ENCODE measurements at regions not wholly inside any gene's neighbourhood (a gene's known extent, or its start where the extent isn't known, plus 50 kb on each side); places are given as distances from the start of the nearest gene placed in this dataset.

GRCh38 chr2:156383798-156384197, 51.3 kb upstream of the NR4A2 start:
- no peaks in the 10 kb centered on the region for H4K20me1 ChIP-seq (replicated peaks in 1 of 2; ENCODE audit: control insufficient read depth in 1 of 2, insufficient read depth in 2 of 2, low read length in 2 of 2)
- H3K4me2 ChIP-seq (ENCODE audit: insufficient read depth in 1 of 2, low read depth in 2 of 2, low read length in 2 of 2): no peak overlapping the region
- no peaks in the 10 kb centered on the region for H3K23me2 ChIP-seq (ENCODE audit: low read depth, low read length)
- H3K56ac ChIP-seq (replicated peaks; ENCODE audit: insufficient read length, low read depth, low read length): no peak overlapping the region
- H3K4me3 ChIP-seq (ENCODE audit: extremely low read depth in 1 of 4, insufficient read depth in 2 of 4, low read depth in 3 of 4, low read length in 4 of 4): no peak overlapping the region
- no peak overlapping the region for H4K8ac ChIP-seq (ENCODE audit: extremely low read depth, insufficient read depth, low read length)
- no peak overlapping the region for H3K27ac ChIP-seq (ENCODE audit: low read depth, low read length)
- no peak overlapping the region for H2BK12ac ChIP-seq (ENCODE audit: low read depth, low read length)
- no peak for DNase-seq (ENCODE audit: low read depth in 1 of 2, low spot score in 2 of 2)
- no peak overlapping the region for H2BK15ac ChIP-seq (ENCODE audit: low read length)
- H3K79me1 ChIP-seq (ENCODE audit: low read depth, low read length): no peaks in the 10 kb centered on the region
- no peak overlapping the region for H3K18ac ChIP-seq (ENCODE audit: extremely low read depth, low read length)
- no peaks in the 10 kb centered on the region for H3K36me3 ChIP-seq (ENCODE audit: control insufficient read depth in 2 of 4, insufficient read depth in 4 of 4, low read length in 3 of 4)
- H4K91ac ChIP-seq (replicated peaks; ENCODE audit: insufficient read length, low read length): no peak overlapping the region
- H3K9ac ChIP-seq (replicated peaks in 1 of 4; ENCODE audit: extremely low read depth in 1 of 4, low read depth in 3 of 4, low read length in 3 of 4): no peak overlapping the region
- ChIA-PET CTCF (ENCODE audit: partially characterized antibody) (interaction anchor here (1.5 kb wide), 1 partner anchor 8 kb away, joined by 3 read pairs; no protein-coding TSS in a partner anchor), POLR2A (ENCODE audit: partially characterized antibody) (no interaction called here)
- FAIRE-seq: no peak
- no peak overlapping the region for H2BK20ac ChIP-seq (ENCODE audit: low read length)
- H3K27me3 ChIP-seq (replicated peaks in 1 of 4; ENCODE audit: control insufficient read depth in 3 of 4, extremely low read depth in 1 of 4, insufficient read depth in 3 of 4, low read length in 3 of 4): no peaks in the 10 kb centered on the region
- no peak for TF ChIP-seq CEBPB (IDR thresholded peaks at IDR 0.05; ENCODE audit: low read depth, low read length)
- H3K4me1 ChIP-seq (replicated peaks in 1 of 4; ENCODE audit: control insufficient read depth in 3 of 4, insufficient read depth in 4 of 4, low read length in 3 of 4): peaks cover 0 to 3% (median 0%) of the 10 kb centered on the region in 4 experiments; a peak in 1 of 7 replicates
- H2BK120ac ChIP-seq (replicated peaks; ENCODE audit: low read depth, low read length): no peak overlapping the region
- H2BK5ac ChIP-seq (ENCODE audit: low read depth, low read length): no peak overlapping the region
- no peak overlapping the region for H3K4ac ChIP-seq (replicated peaks; ENCODE audit: insufficient read length, low read depth, low read length)
- no peak overlapping the region for H2AK5ac ChIP-seq (ENCODE audit: low read depth, low read length)
- no peaks in the 10 kb centered on the region for H3K79me2 ChIP-seq (ENCODE audit: control insufficient read depth in 1 of 2, insufficient read depth in 2 of 2, low read length in 2 of 2)
- H4K5ac ChIP-seq (ENCODE audit: insufficient read length, low read depth, low read length): no peak overlapping the region
- H3K23ac ChIP-seq (ENCODE audit: insufficient read length): no peak overlapping the region
- H3K9me3 ChIP-seq (ENCODE audit: insufficient read depth in 2 of 2, low read depth in 1 of 2, low read length in 1 of 2): no peaks in the 10 kb centered on the region
- H3K14ac ChIP-seq (ENCODE audit: insufficient read length): no peak overlapping the region
- no peak overlapping the region for H2AFZ ChIP-seq (ENCODE audit: low read length)

All from H1 (cell line).